ENCODE measurements at regions not wholly inside any gene's neighbourhood (a gene's known extent, or its start where the extent isn't known, plus 50 kb on each side); places are given as distances from the start of the nearest gene placed in this dataset.

- no peaks in the 10 kb centered on the region for H3K36me3 ChIP-seq
- no peak overlapping the region for H3K4me3 ChIP-seq
- intact Hi-C loops (cut with DNase I; ENCODE audit: low total_unique reads) (no loop called here), in situ Hi-C loops (cut with MboI; ENCODE audit: low sequenced_read_pairs in 4 of 4) (no loop called here)
- H3K27ac ChIP-seq = no peak overlapping the region
- DNase-seq = no peak
- no peaks in the 10 kb centered on the region for H3K4me1 ChIP-seq
- no peaks in the 10 kb centered on the region for H3K27me3 ChIP-seq
- TF ChIP-seq CTCF (IDR thresholded peaks at IDR 0.05 in 4 of 5, conservative IDR thresholded peaks at IDR 0.05 in 1 of 5) = no peak
- no peak for TF ChIP-seq POLR2A (IDR thresholded peaks at IDR 0.05)
- H3K9me3 ChIP-seq = no peaks in the 10 kb centered on the region
- no peak for ATAC-seq
These were observed 865.3 kb downstream of the PCDH7 start for GRCh38 chr4:31585503-31585902.

- in situ Hi-C loops (cut with MboI; ENCODE audit: low sequenced_read_pairs in 4 of 4) = no loop called here
These were observed 872.1 kb downstream of the PCDH7 start for GRCh38 chr4:31592293-31592692.

GRCh38 chr4:31595496-31595895, 875.3 kb downstream of the PCDH7 start:
- no peaks in the 10 kb centered on the region for H3K9me3 ChIP-seq

More at GRCh38 chr4:31592293-31592692, 872.1 kb downstream of the PCDH7 start:
- no peaks in the 10 kb centered on the region for H3K36me3 ChIP-seq
- intact Hi-C loops (cut with DNase I; ENCODE audit: low total_unique reads) = no loop called here
- no peak for DNase-seq
- H3K4me1 ChIP-seq = no peaks in the 10 kb centered on the region
- H3K27ac ChIP-seq = no peak overlapping the region
- no peak overlapping the region for H3K4me3 ChIP-seq
- H3K27me3 ChIP-seq = no peaks in the 10 kb centered on the region
- TF ChIP-seq CTCF (IDR thresholded peaks at IDR 0.05 in 4 of 5, conservative IDR thresholded peaks at IDR 0.05 in 1 of 5) (no peak), POLR2A (IDR thresholded peaks at IDR 0.05) (no peak)
- ATAC-seq = no peak
- no peaks in the 10 kb centered on the region for H3K9me3 ChIP-seq

GRCh38 chr4:31598639-31599038, 878.5 kb downstream of the PCDH7 start:
- intact Hi-C loops (cut with DNase I; ENCODE audit: low total_unique reads) (no loop called here), in situ Hi-C loops (cut with MboI; ENCODE audit: low sequenced_read_pairs in 4 of 4) (no loop called here)
- no peaks in the 10 kb centered on the region for H3K4me1 ChIP-seq
- TF ChIP-seq CTCF (IDR thresholded peaks at IDR 0.05 in 4 of 5, conservative IDR thresholded peaks at IDR 0.05 in 1 of 5) = no peak
- TF ChIP-seq POLR2A (IDR thresholded peaks at IDR 0.05) = no peak
- ATAC-seq (no peak), DNase-seq (no peak)
- no peaks in the 10 kb centered on the region for H3K9me3 ChIP-seq
- H3K27ac ChIP-seq = no peak overlapping the region
- H3K36me3 ChIP-seq = no peaks in the 10 kb centered on the region
- no peak overlapping the region for H3K4me3 ChIP-seq
- no peaks in the 10 kb centered on the region for H3K27me3 ChIP-seq

More at GRCh38 chr4:31595496-31595895, 875.3 kb downstream of the PCDH7 start:
- TF ChIP-seq POLR2A (IDR thresholded peaks at IDR 0.05) = no peak
- TF ChIP-seq CTCF (IDR thresholded peaks at IDR 0.05 in 4 of 5, conservative IDR thresholded peaks at IDR 0.05 in 1 of 5) = no peak
- intact Hi-C loops (cut with DNase I; ENCODE audit: low total_unique reads) (no loop called here), in situ Hi-C loops (cut with MboI; ENCODE audit: low sequenced_read_pairs in 4 of 4) (no loop called here)
- Histone ChIP-seq H3K27me3 (no peaks in the 10 kb centered on the region), H3K27ac (no peak overlapping the region), H3K36me3 (no peaks in the 10 kb centered on the region), H3K4me3 (no peak overlapping the region), H3K4me1 (no peaks in the 10 kb centered on the region)
- ATAC-seq = no peak
- DNase-seq = no peak

GRCh38 chr4:31601793-31602192, 881.6 kb downstream of the PCDH7 start:
- Histone ChIP-seq H3K27ac (no peak overlapping the region), H3K4me3 (no peak overlapping the region), H3K4me1 (no peaks in the 10 kb centered on the region), H3K36me3 (no peaks in the 10 kb centered on the region), H3K9me3 (no peaks in the 10 kb centered on the region), H3K27me3 (no peaks in the 10 kb centered on the region)
- no peak for DNase-seq
- no peak for TF ChIP-seq POLR2A (IDR thresholded peaks at IDR 0.05)
- TF ChIP-seq CTCF (IDR thresholded peaks at IDR 0.05 in 4 of 5, conservative IDR thresholded peaks at IDR 0.05 in 1 of 5) = no peak
- no peak for ATAC-seq
- intact Hi-C loops (cut with DNase I; ENCODE audit: low total_unique reads) (no loop called here), in situ Hi-C loops (cut with MboI; ENCODE audit: low sequenced_read_pairs in 4 of 4) (no loop called here)
